ENCODE measurements at regions not wholly inside any gene's neighbourhood (a gene's known extent, or its start where the extent isn't known, plus 50 kb on each side); places are given as distances from the start of the nearest gene placed in this dataset.

DNA sequence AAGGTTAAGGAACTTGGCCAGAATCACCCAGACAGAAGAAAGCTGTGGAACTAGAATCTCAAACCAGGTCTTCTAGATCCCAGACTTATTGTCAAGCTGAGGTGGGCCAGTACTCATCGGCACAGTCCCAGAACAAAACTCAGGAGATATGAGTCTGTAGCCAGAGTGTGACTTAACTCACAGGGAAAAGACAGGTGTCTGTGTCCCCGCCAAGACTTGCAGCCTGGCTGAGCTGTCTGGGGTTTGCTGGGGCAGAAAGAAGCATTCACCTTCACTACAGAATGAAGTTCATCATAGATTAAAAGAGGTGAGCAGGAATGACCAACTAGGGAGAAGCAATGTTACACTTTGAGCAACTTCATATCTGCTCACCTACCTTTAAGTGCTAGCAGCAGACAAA lies 257.2 kb downstream of the FOXO1 start:
- Histone ChIP-seq H3K36me3 (ENCODE audit: insufficient read depth) (no peaks in the 10 kb centered on the region), H3K9me2 (ENCODE audit: insufficient read depth) (peaks cover 4% of the 10 kb centered on the region; the same call in 1 of the 2 replicates)
- ATAC-seq: no peak

More for the DNA sequence above, 257.2 kb downstream of the FOXO1 start:
- Mint-ChIP-seq H3K27ac (no peak overlapping the region), H3K36me3 (ENCODE audit: low read depth) (0 out of 3 replicates have a peak, but pooled peaks cover 2% of the 10 kb centered on the region), H3K9me3 (0 out of 3 replicates have a peak, but pooled peaks cover 2% of the 10 kb centered on the region), H3K4me3 (no peak overlapping the region), H3K4me1 (no peaks in the 10 kb centered on the region), H3K27me3 (ENCODE audit: insufficient read depth, low read depth, poor library complexity) (no peaks in the 10 kb centered on the region)
- H4K20me1 ChIP-seq (replicated peaks; ENCODE audit: insufficient read depth): no peaks in the 10 kb centered on the region
- H3K4me1 ChIP-seq (ENCODE audit: insufficient read depth): no peaks in the 10 kb centered on the region
- H2AFZ ChIP-seq: no peak overlapping the region
- TF ChIP-seq, protein P1, sequence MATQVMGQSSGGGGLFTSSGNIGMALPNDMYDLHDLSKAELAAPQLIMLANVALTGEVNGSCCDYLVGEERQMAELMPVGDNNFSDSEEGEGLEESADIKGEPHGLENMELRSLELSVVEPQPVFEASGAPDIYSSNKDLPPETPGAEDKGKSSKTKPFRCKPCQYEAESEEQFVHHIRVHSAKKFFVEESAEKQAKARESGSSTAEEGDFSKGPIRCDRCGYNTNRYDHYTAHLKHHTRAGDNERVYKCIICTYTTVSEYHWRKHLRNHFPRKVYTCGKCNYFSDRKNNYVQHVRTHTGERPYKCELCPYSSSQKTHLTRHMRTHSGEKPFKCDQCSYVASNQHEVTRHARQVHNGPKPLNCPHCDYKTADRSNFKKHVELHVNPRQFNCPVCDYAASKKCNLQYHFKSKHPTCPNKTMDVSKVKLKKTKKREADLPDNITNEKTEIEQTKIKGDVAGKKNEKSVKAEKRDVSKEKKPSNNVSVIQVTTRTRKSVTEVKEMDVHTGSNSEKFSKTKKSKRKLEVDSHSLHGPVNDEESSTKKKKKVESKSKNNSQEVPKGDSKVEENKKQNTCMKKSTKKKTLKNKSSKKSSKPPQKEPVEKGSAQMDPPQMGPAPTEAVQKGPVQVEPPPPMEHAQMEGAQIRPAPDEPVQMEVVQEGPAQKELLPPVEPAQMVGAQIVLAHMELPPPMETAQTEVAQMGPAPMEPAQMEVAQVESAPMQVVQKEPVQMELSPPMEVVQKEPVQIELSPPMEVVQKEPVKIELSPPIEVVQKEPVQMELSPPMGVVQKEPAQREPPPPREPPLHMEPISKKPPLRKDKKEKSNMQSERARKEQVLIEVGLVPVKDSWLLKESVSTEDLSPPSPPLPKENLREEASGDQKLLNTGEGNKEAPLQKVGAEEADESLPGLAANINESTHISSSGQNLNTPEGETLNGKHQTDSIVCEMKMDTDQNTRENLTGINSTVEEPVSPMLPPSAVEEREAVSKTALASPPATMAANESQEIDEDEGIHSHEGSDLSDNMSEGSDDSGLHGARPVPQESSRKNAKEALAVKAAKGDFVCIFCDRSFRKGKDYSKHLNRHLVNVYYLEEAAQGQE (IDR thresholded peaks at IDR 0.05; ENCODE audit: unreplicated experiment): no peak
- TF ChIP-seq CREB1 (CRISPR knock-in tag; IDR thresholded peaks at IDR 0.05; ENCODE audit: low read depth): no peak
- no peak for TF ChIP-seq EZH2 (IDR thresholded peaks at IDR 0.05; ENCODE audit: low read depth, unreplicated experiment)
- TF ChIP-seq EZH2phosphoT487 (IDR thresholded peaks at IDR 0.05; ENCODE audit: unreplicated experiment): no peak
- TF ChIP-seq, protein P2, sequence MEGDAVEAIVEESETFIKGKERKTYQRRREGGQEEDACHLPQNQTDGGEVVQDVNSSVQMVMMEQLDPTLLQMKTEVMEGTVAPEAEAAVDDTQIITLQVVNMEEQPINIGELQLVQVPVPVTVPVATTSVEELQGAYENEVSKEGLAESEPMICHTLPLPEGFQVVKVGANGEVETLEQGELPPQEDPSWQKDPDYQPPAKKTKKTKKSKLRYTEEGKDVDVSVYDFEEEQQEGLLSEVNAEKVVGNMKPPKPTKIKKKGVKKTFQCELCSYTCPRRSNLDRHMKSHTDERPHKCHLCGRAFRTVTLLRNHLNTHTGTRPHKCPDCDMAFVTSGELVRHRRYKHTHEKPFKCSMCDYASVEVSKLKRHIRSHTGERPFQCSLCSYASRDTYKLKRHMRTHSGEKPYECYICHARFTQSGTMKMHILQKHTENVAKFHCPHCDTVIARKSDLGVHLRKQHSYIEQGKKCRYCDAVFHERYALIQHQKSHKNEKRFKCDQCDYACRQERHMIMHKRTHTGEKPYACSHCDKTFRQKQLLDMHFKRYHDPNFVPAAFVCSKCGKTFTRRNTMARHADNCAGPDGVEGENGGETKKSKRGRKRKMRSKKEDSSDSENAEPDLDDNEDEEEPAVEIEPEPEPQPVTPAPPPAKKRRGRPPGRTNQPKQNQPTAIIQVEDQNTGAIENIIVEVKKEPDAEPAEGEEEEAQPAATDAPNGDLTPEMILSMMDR (conservative IDR thresholded peaks at IDR 0.05; ENCODE audit: low read depth in 2 of 2): no peak
- TF ChIP-seq, protein P3, sequence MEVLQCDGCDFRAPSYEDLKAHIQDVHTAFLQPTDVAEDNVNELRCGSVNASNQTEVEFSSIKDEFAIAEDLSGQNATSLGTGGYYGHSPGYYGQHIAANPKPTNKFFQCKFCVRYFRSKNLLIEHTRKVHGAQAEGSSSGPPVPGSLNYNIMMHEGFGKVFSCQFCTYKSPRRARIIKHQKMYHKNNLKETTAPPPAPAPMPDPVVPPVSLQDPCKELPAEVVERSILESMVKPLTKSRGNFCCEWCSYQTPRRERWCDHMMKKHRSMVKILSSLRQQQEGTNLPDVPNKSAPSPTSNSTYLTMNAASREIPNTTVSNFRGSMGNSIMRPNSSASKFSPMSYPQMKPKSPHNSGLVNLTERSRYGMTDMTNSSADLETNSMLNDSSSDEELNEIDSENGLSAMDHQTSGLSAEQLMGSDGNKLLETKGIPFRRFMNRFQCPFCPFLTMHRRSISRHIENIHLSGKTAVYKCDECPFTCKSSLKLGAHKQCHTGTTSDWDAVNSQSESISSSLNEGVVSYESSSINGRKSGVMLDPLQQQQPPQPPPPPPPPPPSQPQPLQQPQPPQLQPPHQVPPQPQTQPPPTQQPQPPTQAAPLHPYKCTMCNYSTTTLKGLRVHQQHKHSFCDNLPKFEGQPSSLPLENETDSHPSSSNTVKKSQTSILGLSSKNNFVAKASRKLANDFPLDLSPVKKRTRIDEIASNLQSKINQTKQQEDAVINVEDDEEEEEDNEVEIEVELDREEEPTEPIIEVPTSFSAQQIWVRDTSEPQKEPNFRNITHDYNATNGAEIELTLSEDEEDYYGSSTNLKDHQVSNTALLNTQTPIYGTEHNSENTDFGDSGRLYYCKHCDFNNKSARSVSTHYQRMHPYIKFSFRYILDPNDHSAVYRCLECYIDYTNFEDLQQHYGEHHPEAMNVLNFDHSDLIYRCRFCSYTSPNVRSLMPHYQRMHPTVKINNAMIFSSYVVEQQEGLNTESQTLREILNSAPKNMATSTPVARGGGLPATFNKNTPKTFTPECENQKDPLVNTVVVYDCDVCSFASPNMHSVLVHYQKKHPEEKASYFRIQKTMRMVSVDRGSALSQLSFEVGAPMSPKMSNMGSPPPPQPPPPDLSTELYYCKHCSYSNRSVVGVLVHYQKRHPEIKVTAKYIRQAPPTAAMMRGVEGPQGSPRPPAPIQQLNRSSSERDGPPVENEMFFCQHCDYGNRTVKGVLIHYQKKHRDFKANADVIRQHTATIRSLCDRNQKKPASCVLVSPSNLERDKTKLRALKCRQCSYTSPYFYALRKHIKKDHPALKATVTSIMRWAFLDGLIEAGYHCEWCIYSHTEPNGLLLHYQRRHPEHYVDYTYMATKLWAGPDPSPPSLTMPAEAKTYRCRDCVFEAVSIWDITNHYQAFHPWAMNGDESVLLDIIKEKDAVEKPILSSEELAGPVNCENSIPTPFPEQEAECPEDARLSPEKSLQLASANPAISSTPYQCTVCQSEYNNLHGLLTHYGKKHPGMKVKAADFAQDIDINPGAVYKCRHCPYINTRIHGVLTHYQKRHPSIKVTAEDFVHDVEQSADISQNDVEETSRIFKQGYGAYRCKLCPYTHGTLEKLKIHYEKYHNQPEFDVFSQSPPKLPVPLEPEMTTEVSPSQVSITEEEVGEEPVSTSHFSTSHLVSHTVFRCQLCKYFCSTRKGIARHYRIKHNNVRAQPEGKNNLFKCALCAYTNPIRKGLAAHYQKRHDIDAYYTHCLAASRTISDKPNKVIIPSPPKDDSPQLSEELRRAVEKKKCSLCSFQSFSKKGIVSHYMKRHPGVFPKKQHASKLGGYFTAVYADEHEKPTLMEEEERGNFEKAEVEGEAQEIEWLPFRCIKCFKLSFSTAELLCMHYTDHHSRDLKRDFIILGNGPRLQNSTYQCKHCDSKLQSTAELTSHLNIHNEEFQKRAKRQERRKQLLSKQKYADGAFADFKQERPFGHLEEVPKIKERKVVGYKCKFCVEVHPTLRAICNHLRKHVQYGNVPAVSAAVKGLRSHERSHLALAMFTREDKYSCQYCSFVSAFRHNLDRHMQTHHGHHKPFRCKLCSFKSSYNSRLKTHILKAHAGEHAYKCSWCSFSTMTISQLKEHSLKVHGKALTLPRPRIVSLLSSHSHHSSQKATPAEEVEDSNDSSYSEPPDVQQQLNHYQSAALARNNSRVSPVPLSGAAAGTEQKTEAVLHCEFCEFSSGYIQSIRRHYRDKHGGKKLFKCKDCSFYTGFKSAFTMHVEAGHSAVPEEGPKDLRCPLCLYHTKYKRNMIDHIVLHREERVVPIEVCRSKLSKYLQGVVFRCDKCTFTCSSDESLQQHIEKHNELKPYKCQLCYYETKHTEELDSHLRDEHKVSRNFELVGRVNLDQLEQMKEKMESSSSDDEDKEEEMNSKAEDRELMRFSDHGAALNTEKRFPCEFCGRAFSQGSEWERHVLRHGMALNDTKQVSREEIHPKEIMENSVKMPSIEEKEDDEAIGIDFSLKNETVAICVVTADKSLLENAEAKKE (CRISPR knock-in tag; IDR thresholded peaks at IDR 0.05): no peak
- no peak for TF ChIP-seq ZNF114 (CRISPR knock-in tag; IDR thresholded peaks at IDR 0.05)
- TF ChIP-seq STAT1 (IDR thresholded peaks at IDR 0.05; ENCODE audit: unreplicated experiment): no peak
- no peak for TF ChIP-seq POLR2AphosphoS5 (IDR thresholded peaks at IDR 0.05; ENCODE audit: low read depth)
- TF ChIP-seq, protein P4, sequence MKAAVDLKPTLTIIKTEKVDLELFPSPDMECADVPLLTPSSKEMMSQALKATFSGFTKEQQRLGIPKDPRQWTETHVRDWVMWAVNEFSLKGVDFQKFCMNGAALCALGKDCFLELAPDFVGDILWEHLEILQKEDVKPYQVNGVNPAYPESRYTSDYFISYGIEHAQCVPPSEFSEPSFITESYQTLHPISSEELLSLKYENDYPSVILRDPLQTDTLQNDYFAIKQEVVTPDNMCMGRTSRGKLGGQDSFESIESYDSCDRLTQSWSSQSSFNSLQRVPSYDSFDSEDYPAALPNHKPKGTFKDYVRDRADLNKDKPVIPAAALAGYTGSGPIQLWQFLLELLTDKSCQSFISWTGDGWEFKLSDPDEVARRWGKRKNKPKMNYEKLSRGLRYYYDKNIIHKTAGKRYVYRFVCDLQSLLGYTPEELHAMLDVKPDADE (IDR thresholded peaks at IDR 0.05): no peak
- TF ChIP-seq ZNF331 (CRISPR knock-in tag; IDR thresholded peaks at IDR 0.05; ENCODE audit: low read depth): no peak
- no peak for TF ChIP-seq NANOG (IDR thresholded peaks at IDR 0.05; ENCODE audit: borderline replicate concordance)
- TF ChIP-seq JUNB (IDR thresholded peaks at IDR 0.05; ENCODE audit: unreplicated experiment): no peak
- no peak overlapping the region for H3K4me2 ChIP-seq
- H3K79me2 ChIP-seq (replicated peaks; ENCODE audit: insufficient read depth): no peaks in the 10 kb centered on the region
- H3K27ac ChIP-seq (ENCODE audit: low read depth): no peak overlapping the region
- DNase-seq (ENCODE audit: low spot score): no peak
- H3K27me3 ChIP-seq (ENCODE audit: insufficient read depth): no peaks in the 10 kb centered on the region
- H3K4me3 ChIP-seq: no peak overlapping the region
- H3F3A ChIP-seq (replicated peaks; ENCODE audit: low read depth): no peaks in the 10 kb centered on the region

Data from GM23338 (cell line).